Suprapubic skin (tissue), 4 donors: ENCODE measurements at regions not wholly inside any gene's neighbourhood (a gene's known extent, or its start where the extent isn't known, plus 50 kb on each side); places are given as distances from the start of the nearest gene placed in this dataset.
A peak's percentile ranks its signal among the peaks of the same experiment; 100 is the strongest.

Source experiments
- DNase-seq, 2 donors: peaks; one replicate each; pipeline ENCODE4 v3.0.0-alpha.2; 2019; ENCODE audit warnings: low spot score in 2 of 2
- H3K27ac ChIP-seq: fragments of 200-600 bp; sonication (generic); one replicate; pipeline ENCODE4 v1.5.1; 2019
- H3K27me3 ChIP-seq: fragments of 200-600 bp; sonication (generic); one replicate; pipeline ENCODE4 v1.5.1; 2019
- H3K36me3 ChIP-seq: fragments of 200-600 bp; sonication (generic); one replicate; pipeline ENCODE4 v1.5.1; 2019
- H3K4me1 ChIP-seq: fragments of 200-600 bp; sonication (generic); one replicate; pipeline ENCODE4 v1.5.1; 2019
- H3K4me3 ChIP-seq: fragments of 200-600 bp; sonication (generic); one replicate; pipeline ENCODE4 v1.5.1; 2019; ENCODE audit warnings: mild to moderate bottlenecking
- H3K9me3 ChIP-seq: fragments of 200-600 bp; sonication (generic); one replicate; pipeline ENCODE4 v1.5.1; 2019
- CTCF ChIP-seq, 2 donors: fragments of 200-600 bp in 1 of 2; fragments of 450-650 bp in 1 of 2; sonication (generic) in 1 of 2; IDR thresholded peaks; one replicate each; pipeline ENCODE4 v1.5.1; 2016 to 2019; ENCODE audit warnings: antibody characterized with exemption in 2 of 2, mild to moderate bottlenecking in 1 of 2, moderate library complexity in 1 of 2
- EP300 ChIP-seq: sonication (generic); formaldehyde crosslinking; IDR thresholded peaks from one replicate; pipeline ENCODE4 v1.6.1; 2017; ENCODE audit warnings: antibody characterized with exemption
- POLR2A ChIP-seq, 2 donors: fragments of 450-650 bp; IDR thresholded peaks; one replicate each; pipeline ENCODE4 v1.6.1; 2017; ENCODE audit warnings: antibody characterized with exemption in 2 of 2, mild to moderate bottlenecking in 2 of 2, moderate library complexity in 2 of 2
- POLR2AphosphoS5 ChIP-seq, 3 donors: sonication (generic); formaldehyde crosslinking; IDR thresholded peaks; one replicate each; pipeline ENCODE4 v1.6.1; 2017; ENCODE audit warnings: antibody characterized with exemption in 3 of 3
- WGBS: methylation state at CpG from one replicate; pipeline ENCODE4 v1.1.5; 2018; 5-methylcytosine and 5-hydroxymethylcytosine counted together

DNA sequence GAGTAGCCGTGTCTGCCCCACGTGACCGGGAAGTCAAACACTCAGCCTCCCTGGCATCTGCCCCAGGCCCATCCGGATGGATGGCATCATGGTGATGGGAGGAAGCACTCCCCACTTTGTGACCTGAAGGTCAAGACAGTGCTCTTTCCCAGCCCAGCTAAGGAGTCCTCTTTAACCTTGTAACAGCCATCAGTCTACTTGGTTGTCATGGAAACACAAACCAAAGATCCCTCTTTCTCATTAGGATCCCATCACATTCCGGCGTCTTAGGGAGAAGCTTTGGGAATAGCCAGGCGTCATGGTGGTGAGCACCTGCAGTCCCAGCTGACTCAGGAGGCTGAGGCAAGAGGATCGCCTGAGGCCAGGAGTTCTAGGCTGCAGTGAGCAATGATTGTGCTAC is 90.9 kb upstream of the FOXC1 start:
- peaks cover 16% of the 10 kb centered on the region for H3K27me3 ChIP-seq
- no peaks in the 10 kb centered on the region for H3K36me3 ChIP-seq
- no peak for DNase-seq
- TF ChIP-seq POLR2AphosphoS5 (IDR thresholded peaks at IDR 0.05) (no peak), CTCF (IDR thresholded peaks at IDR 0.05) (no peak), EP300 (no peak)
- WGBS, result 95% methylated on average over 8 of the region's 8 CpGs
- H3K9me3 ChIP-seq, result no peaks in the 10 kb centered on the region
- no peak overlapping the region for H3K27ac ChIP-seq
- H3K4me1 ChIP-seq, result peaks cover under 1% of the 10 kb centered on the region
- H3K4me3 ChIP-seq, result no peak overlapping the region

- H3K27ac ChIP-seq, result no peak overlapping the region
- H3K4me3 ChIP-seq, result no peak overlapping the region
- TF ChIP-seq EP300 (no peak), POLR2AphosphoS5 (IDR thresholded peaks at IDR 0.05) (no peak)
- peaks cover 5% of the 10 kb centered on the region for H3K4me1 ChIP-seq
- 79% methylated on average over 3 of the region's 4 CpGs for WGBS
- no peaks in the 10 kb centered on the region for H3K36me3 ChIP-seq
- no peaks in the 10 kb centered on the region for H3K9me3 ChIP-seq
- peaks cover 16% of the 10 kb centered on the region for H3K27me3 ChIP-seq
- no peak for DNase-seq
Observed at GRCh38 chr6:1519597-1519996, 90.1 kb upstream of the FOXC1 start.

DNA sequence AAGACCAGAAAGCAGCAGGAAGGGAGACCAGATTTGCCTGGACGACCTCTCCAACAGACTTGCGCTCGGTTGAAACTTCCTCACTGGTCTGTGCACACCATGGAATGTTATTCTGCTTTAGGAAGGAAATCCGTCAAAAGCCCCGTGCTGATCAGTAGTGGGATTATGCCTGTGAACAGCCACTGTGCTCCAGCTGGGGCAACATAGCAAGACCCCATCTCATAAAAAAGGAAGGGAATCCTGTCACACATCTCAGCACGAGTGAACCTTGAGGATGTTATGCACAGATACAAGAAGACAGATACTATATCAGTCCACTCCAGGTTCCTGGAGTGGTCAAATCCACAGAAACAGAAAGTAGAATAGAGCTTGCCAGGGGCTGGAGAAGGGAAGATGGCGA is 86.9 kb upstream of the FOXC1 start:
- no peak overlapping the region for H3K27ac ChIP-seq
- TF ChIP-seq CTCF (IDR thresholded peaks at IDR 0.05), result no peak
- no peak for TF ChIP-seq POLR2A (IDR thresholded peaks at IDR 0.05)
- no peak for TF ChIP-seq POLR2AphosphoS5 (IDR thresholded peaks at IDR 0.05)
- TF ChIP-seq EP300, result no peak
- 50% methylated on average over 6 of the region's 7 CpGs for WGBS

DNA sequence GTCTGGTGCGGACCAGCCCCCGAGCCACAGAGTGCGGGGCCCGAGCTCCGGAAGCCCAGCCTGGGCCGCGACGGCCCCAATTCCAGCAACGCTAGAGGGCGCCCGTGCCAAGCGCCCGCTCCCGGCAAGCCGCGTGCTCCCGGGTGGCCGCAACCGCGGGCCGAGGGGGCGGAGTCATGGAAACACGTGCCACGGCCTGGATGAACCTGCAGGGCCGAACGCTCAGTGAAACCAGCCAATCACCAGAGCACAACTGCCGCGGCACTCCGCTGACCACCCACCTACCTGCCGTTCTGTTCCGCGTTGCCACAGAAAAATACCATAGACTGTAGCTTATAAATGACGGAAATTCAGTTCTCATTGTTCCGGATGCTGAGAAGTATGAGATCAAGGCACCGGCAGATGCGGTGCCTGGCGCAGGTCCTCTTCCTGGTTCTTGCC is 85.7 kb upstream of the FOXC1 start:
- H3K36me3 ChIP-seq, result no peaks in the 10 kb centered on the region
- H3K4me1 ChIP-seq, result peaks cover 26% of the 10 kb centered on the region
- TF ChIP-seq CTCF (IDR thresholded peaks at IDR 0.05) (peak; percentile 20 to 78), POLR2AphosphoS5 (IDR thresholded peaks at IDR 0.05) (peak in 1 of 3 donors; percentile 33), POLR2A (IDR thresholded peaks at IDR 0.05) (no peak), EP300 (no peak)
- no peak for DNase-seq
- no peak overlapping the region for H3K27ac ChIP-seq
- no peaks in the 10 kb centered on the region for H3K9me3 ChIP-seq
- WGBS, result 42% methylated on average over 13 of the region's 37 CpGs
- H3K4me3 ChIP-seq, result peak overlapping the region; percentile 2
- H3K27me3 ChIP-seq, result peaks cover 16% of the 10 kb centered on the region

More for the DNA sequence above, 86.9 kb upstream of the FOXC1 start:
- no peak for DNase-seq
- Histone ChIP-seq H3K4me3 (no peak overlapping the region), H3K4me1 (peaks cover 26% of the 10 kb centered on the region), H3K27me3 (peaks cover 16% of the 10 kb centered on the region), H3K36me3 (no peaks in the 10 kb centered on the region), H3K9me3 (no peaks in the 10 kb centered on the region)

DNA sequence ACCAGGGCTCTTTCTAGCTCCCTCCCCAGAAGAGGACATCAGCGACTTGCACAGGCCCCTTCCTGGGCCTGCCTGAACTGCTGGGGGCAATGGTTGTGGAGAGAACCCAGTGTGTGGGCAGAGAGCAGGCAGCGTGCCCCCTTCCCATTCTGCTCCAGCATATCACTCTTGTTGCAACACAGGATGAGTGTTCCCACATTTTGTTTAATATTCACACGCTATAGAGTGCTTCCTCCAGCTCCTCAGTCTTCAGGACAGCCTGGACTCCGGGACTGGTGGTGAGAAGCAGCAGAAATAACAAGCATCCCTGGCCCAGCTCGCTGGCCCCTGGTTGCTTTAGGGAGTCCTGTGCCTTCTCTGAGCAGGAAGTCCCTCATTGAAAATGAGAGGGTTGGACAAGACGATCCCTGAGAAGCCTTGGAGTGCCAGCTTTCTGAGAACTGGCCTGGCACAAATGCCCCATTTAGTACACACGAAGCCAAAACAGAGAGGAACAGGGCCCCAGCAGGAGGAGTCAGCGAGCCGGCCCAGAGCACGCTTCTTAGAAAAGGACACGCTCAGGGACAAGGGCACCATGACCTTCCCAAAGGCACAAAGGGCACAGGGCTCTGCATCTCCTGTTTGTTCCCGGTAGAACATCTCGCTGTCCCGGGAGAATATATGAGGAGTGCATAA is 84.2 kb upstream of the FOXC1 start:
- TF ChIP-seq CTCF (IDR thresholded peaks at IDR 0.05), result no peak
- TF ChIP-seq POLR2A (IDR thresholded peaks at IDR 0.05), result no peak
- no peak for TF ChIP-seq EP300
- TF ChIP-seq POLR2AphosphoS5 (IDR thresholded peaks at IDR 0.05), result no peak

More for the DNA sequence above, 84.2 kb upstream of the FOXC1 start:
- H3K27me3 ChIP-seq, result peaks cover 16% of the 10 kb centered on the region
- H3K27ac ChIP-seq, result peak overlapping the region; percentile 78
- H3K36me3 ChIP-seq, result no peaks in the 10 kb centered on the region
- H3K4me1 ChIP-seq, result peaks cover 26% of the 10 kb centered on the region
- no peak overlapping the region for H3K4me3 ChIP-seq
- WGBS, result 57% methylated on average over 12 of the region's 14 CpGs
- no peak for DNase-seq
- no peaks in the 10 kb centered on the region for H3K9me3 ChIP-seq
